ENCODE measurements at regions not wholly inside any gene's neighbourhood (a gene's known extent, or its start where the extent isn't known, plus 50 kb on each side); places are given as distances from the start of the nearest gene placed in this dataset.

DNA sequence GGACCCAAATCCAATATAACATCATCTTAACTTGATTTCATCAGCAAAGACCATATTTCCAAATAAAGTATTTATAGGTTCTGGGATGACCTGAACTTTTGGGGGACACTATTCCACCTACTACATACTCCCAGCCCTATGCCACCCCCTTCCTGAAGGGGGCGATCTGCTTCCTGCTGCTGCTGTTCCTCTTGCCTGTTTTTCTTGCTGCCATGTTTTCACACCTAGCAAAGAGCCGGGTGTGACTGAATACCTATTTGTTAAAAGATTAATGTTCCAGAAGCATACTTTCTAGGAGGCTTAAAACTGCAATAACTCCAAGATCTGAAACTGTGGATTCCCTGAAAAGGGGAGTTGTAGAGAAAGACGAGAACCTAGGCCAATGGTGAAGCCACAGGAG is 89.7 kb downstream of the ICOS start:
- Histone ChIP-seq H2BK120ac (ENCODE audit: low read depth, low read length, poor library complexity, severe bottlenecking) (no peak overlapping the region), H3K23me2 (ENCODE audit: insufficient read length, low read depth, low read length, poor library complexity, severe bottlenecking) (no peaks in the 10 kb centered on the region), H4K91ac (ENCODE audit: insufficient read length, low read depth, low read length) (no peak overlapping the region), H3K9me3 (ENCODE audit: control insufficient read depth, low read depth, low read length) (no peaks in the 10 kb centered on the region), H3K14ac (ENCODE audit: insufficient read depth, low read length) (no peak overlapping the region), H3K9ac (ENCODE audit: extremely low read depth, insufficient read length, low read length) (no peak overlapping the region), H3K18ac (ENCODE audit: insufficient read length, low read depth, low read length) (no peak overlapping the region), H3K4me2 (ENCODE audit: insufficient read depth, insufficient read length, low read length) (no peak overlapping the region), H2BK15ac (ENCODE audit: low read depth, low read length) (no peak overlapping the region), H2AK5ac (ENCODE audit: insufficient read length, low read length) (no peak overlapping the region), H2BK12ac (ENCODE audit: insufficient read length, low read depth, low read length) (no peak overlapping the region), H3K27me3 (ENCODE audit: insufficient read depth, low read length) (no peaks in the 10 kb centered on the region), H2BK5ac (ENCODE audit: insufficient read length, low read length) (no peak overlapping the region), H3K23ac (ENCODE audit: insufficient read length, low read depth, low read length) (no peak overlapping the region), H3K79me2 (ENCODE audit: insufficient read depth, low read length) (no peaks in the 10 kb centered on the region), H3K79me1 (ENCODE audit: insufficient read depth, low read depth, low read length, poor library complexity, severe bottlenecking) (no peaks in the 10 kb centered on the region), H2AFZ (ENCODE audit: low read length) (no peak overlapping the region), H3T11ph (ENCODE audit: low read length) (no peak overlapping the region), H2BK20ac (ENCODE audit: low read depth, low read length, poor library complexity, severe bottlenecking) (no peak overlapping the region), H4K20me1 (ENCODE audit: control insufficient read depth, insufficient read depth, insufficient read length) (no peaks in the 10 kb centered on the region), H4K5ac (ENCODE audit: insufficient read length, low read depth, low read length) (no peak overlapping the region), H3K27ac (ENCODE audit: insufficient read length, low read depth, low read length) (no peak overlapping the region), H3K56ac (ENCODE audit: insufficient read length, low read depth, low read length) (no peak overlapping the region), H3K4ac (ENCODE audit: low read depth, low read length) (no peak overlapping the region), H3K4me1 (ENCODE audit: insufficient read depth, low read length) (no peaks in the 10 kb centered on the region), H4K8ac (replicated peaks; ENCODE audit: insufficient read length, low read depth, low read length) (no peak overlapping the region)
- no CpG with 5 or more reads among the region's 3 CpGs for WGBS (ENCODE audit: extremely low coverage, insufficient read length, low lambda C conversion rate)
- H3K4me1 Mint-ChIP-seq, result no peaks in the 10 kb centered on the region
- no peaks in the 10 kb centered on the region for H3K36me3 Mint-ChIP-seq (ENCODE audit: insufficient read depth in 1 of 3, low read depth in 3 of 3)
- H3K27ac Mint-ChIP-seq, result peak overlapping the region in 1 of 3 experiments; percentile 11; a peak in 1 of 7 replicates
- TF ChIP-seq, protein P1, sequence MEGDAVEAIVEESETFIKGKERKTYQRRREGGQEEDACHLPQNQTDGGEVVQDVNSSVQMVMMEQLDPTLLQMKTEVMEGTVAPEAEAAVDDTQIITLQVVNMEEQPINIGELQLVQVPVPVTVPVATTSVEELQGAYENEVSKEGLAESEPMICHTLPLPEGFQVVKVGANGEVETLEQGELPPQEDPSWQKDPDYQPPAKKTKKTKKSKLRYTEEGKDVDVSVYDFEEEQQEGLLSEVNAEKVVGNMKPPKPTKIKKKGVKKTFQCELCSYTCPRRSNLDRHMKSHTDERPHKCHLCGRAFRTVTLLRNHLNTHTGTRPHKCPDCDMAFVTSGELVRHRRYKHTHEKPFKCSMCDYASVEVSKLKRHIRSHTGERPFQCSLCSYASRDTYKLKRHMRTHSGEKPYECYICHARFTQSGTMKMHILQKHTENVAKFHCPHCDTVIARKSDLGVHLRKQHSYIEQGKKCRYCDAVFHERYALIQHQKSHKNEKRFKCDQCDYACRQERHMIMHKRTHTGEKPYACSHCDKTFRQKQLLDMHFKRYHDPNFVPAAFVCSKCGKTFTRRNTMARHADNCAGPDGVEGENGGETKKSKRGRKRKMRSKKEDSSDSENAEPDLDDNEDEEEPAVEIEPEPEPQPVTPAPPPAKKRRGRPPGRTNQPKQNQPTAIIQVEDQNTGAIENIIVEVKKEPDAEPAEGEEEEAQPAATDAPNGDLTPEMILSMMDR (conservative IDR thresholded peaks at IDR 0.05), result peak; percentile 68
- no peaks in the 10 kb centered on the region for H3K9me3 Mint-ChIP-seq
- DNase-seq, result peak; percentile 29
- H3K4me3 Mint-ChIP-seq, result no peak overlapping the region
- H3K27me3 Mint-ChIP-seq (ENCODE audit: low read depth), result peaks cover 4% of the 10 kb centered on the region; the same call in 1 of the 2 replicates

Data from H9 (cell line).